ENCODE measurements at regions not wholly inside any gene's neighbourhood (a gene's known extent, or its start where the extent isn't known, plus 50 kb on each side); places are given as distances from the start of the nearest gene placed in this dataset.

GRCh38 chr3:19030522-19030839 lies 117.8 kb upstream of the KCNH8 start:
- TF ChIP-seq, protein P1, sequence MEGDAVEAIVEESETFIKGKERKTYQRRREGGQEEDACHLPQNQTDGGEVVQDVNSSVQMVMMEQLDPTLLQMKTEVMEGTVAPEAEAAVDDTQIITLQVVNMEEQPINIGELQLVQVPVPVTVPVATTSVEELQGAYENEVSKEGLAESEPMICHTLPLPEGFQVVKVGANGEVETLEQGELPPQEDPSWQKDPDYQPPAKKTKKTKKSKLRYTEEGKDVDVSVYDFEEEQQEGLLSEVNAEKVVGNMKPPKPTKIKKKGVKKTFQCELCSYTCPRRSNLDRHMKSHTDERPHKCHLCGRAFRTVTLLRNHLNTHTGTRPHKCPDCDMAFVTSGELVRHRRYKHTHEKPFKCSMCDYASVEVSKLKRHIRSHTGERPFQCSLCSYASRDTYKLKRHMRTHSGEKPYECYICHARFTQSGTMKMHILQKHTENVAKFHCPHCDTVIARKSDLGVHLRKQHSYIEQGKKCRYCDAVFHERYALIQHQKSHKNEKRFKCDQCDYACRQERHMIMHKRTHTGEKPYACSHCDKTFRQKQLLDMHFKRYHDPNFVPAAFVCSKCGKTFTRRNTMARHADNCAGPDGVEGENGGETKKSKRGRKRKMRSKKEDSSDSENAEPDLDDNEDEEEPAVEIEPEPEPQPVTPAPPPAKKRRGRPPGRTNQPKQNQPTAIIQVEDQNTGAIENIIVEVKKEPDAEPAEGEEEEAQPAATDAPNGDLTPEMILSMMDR (IDR thresholded peaks at IDR 0.05; ENCODE audit: low read depth, low read length) = no peak
- Histone ChIP-seq H3K27ac (no peak overlapping the region), H3K9me3 (ENCODE audit: low read depth) (no peaks in the 10 kb centered on the region), H3K27me3 (no peaks in the 10 kb centered on the region), H3K36me3 (no peaks in the 10 kb centered on the region), H3K4me1 (ENCODE audit: low read depth) (no peaks in the 10 kb centered on the region), H3K4me3 (no peak overlapping the region)
- no peak for DNase-seq (ENCODE audit: low read depth in 1 of 2, low spot score in 1 of 2)

DNA sequence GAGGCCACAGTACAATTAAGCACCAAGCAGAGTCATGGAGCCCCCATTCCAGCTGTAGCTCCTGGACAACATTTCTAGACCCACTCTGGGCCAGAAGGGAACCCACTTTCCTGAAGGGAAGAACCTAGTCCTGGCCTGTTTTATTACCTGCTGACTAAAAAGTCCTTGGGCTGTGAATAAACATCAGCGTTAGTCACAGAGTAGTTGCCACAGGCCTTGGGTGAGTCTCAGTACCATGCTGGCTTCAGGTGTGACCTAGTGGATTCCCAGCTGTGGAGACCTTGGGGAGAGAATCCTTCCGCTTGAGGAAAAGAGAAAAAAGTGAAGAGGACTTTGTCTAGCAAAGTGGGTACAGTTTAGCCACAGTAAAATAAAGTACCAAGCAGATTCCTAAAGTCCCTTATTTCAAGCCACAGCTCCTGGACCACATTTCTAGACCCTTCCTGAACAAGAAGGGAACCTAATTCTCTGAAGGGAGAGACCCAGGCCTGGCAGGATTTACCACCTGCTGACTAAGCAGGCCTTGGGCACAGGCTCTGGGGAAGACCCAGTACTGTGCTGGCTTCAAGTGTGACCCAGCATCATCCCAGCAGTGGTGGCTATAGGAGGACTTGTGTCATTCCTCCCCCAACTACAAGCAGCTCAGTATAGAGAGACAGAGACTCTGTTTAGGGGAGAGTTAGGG lies 118.3 kb upstream of the KCNH8 start:
- H3K27ac ChIP-seq = no peak overlapping the region
- no peaks in the 10 kb centered on the region for H3K36me3 ChIP-seq
- no peak for DNase-seq (ENCODE audit: low read depth in 1 of 2, low spot score in 1 of 2)
- TF ChIP-seq, protein P1 (IDR thresholded peaks at IDR 0.05; ENCODE audit: low read depth, low read length) = no peak
- no peaks in the 10 kb centered on the region for H3K9me3 ChIP-seq (ENCODE audit: low read depth)
- H3K27me3 ChIP-seq = no peaks in the 10 kb centered on the region
- H3K4me3 ChIP-seq = no peak overlapping the region
- H3K4me1 ChIP-seq (ENCODE audit: low read depth) = no peaks in the 10 kb centered on the region

GRCh38 chr3:19025441-19025840 lies 122.9 kb upstream of the KCNH8 start:
- Histone ChIP-seq H3K27me3 (no peaks in the 10 kb centered on the region), H3K4me3 (no peak overlapping the region), H3K27ac (no peak overlapping the region), H3K36me3 (no peaks in the 10 kb centered on the region), H3K4me1 (ENCODE audit: low read depth) (no peaks in the 10 kb centered on the region), H3K9me3 (ENCODE audit: low read depth) (no peaks in the 10 kb centered on the region)
- TF ChIP-seq, protein P1 (IDR thresholded peaks at IDR 0.05; ENCODE audit: low read depth, low read length) = no peak
- DNase-seq (ENCODE audit: low read depth in 1 of 2, low spot score in 1 of 2) = no peak

GRCh38 chr3:19022546-19022945 lies 125.8 kb upstream of the KCNH8 start:
- Histone ChIP-seq H3K27me3 (no peaks in the 10 kb centered on the region), H3K27ac (no peak overlapping the region), H3K9me3 (ENCODE audit: low read depth) (no peaks in the 10 kb centered on the region), H3K4me1 (ENCODE audit: low read depth) (no peaks in the 10 kb centered on the region), H3K36me3 (no peaks in the 10 kb centered on the region), H3K4me3 (no peak overlapping the region)
- TF ChIP-seq, protein P1 (IDR thresholded peaks at IDR 0.05; ENCODE audit: low read depth, low read length) = no peak
- DNase-seq (ENCODE audit: low read depth in 1 of 2, low spot score in 1 of 2) = no peak

DNA sequence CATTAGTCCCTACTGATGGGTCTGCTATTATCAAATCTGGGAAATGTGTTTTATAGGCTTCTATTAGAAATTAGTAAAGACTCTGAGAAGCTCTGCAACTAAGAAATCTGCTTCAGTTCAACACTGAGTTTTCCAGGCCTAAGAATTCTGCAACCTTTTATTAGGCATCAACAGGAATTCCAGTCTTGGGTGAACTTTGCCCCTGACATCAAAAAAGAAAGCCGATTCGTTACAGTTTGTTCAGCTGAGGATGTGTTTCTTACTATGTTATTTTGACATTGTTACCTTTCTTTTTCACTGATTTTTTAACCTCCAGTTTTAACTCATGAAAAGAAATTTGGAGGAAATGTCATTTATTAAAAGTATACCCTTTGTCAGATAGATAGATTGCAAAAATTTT lies 131.5 kb upstream of the KCNH8 start:
- Histone ChIP-seq H3K4me1 (ENCODE audit: low read depth) (no peaks in the 10 kb centered on the region), H3K9me3 (ENCODE audit: low read depth) (no peaks in the 10 kb centered on the region), H3K4me3 (no peak overlapping the region), H3K27ac (no peak overlapping the region), H3K36me3 (no peaks in the 10 kb centered on the region), H3K27me3 (no peaks in the 10 kb centered on the region)
- TF ChIP-seq, protein P1 (IDR thresholded peaks at IDR 0.05; ENCODE audit: low read depth, low read length) = no peak
- no peak for DNase-seq (ENCODE audit: low read depth in 1 of 2, low spot score in 1 of 2)

All from cardiac muscle cell (in vitro differentiated cells and primary cell).